Activated CD4-positive, CD25-positive, alpha-beta regulatory T cell treated with anti-CD3 and anti-CD28 coated beads, Interleukin-2, amount 50 U/mL, for 72 hours (primary cell): ENCODE measurements at regions not wholly inside any gene's neighbourhood (a gene's known extent, or its start where the extent isn't known, plus 50 kb on each side); places are given as distances from the start of the nearest gene placed in this dataset.

ENCODE experiments used
- DNase-seq: peaks from one replicate; pipeline ENCODE4 v3.0.0; 2021

GRCh38 chr4:10201381-10202223 is 85.0 kb upstream of the WDR1 start:
- no peak for DNase-seq

- no peak for DNase-seq
Observed at GRCh38 chr4:10200869-10201268, 84.3 kb upstream of the WDR1 start.

GRCh38 chr4:10198365-10198764 is 81.8 kb upstream of the WDR1 start:
- DNase-seq, result no peak

GRCh38 chr4:10197952-10198351 is 81.4 kb upstream of the WDR1 start:
- no peak for DNase-seq

- DNase-seq, result no peak
Observed at GRCh38 chr4:10196191-10196590, 79.6 kb upstream of the WDR1 start.

- DNase-seq, result no peak
Observed at GRCh38 chr4:10192331-10192730, 75.7 kb upstream of the WDR1 start.

GRCh38 chr4:10188400-10189004 is 71.9 kb upstream of the WDR1 start:
- no peak for DNase-seq

- DNase-seq, result no peak
Observed at GRCh38 chr4:10186228-10187214, 69.9 kb upstream of the WDR1 start.

GRCh38 chr4:10185518-10186227 is 69.1 kb upstream of the WDR1 start:
- DNase-seq, result no peak

- no peak for DNase-seq
Observed at GRCh38 chr4:10184501-10184938, 67.9 kb upstream of the WDR1 start.

- no peak for DNase-seq
Observed at GRCh38 chr4:10184041-10184440, 67.4 kb upstream of the WDR1 start.

- DNase-seq, result no peak
Observed at GRCh38 chr4:10183462-10183861, 66.9 kb upstream of the WDR1 start.

GRCh38 chr4:10182446-10183424 is 66.1 kb upstream of the WDR1 start:
- no peak for DNase-seq

GRCh38 chr4:10181745-10182445 is 65.3 kb upstream of the WDR1 start:
- DNase-seq, result no peak

GRCh38 chr4:10180927-10181744 is 64.5 kb upstream of the WDR1 start:
- peak; percentile 35 for DNase-seq

- no peak for DNase-seq
Observed at GRCh38 chr4:10180603-10180926, 64.0 kb upstream of the WDR1 start.

- no peak for DNase-seq
Observed at GRCh38 chr4:10179957-10180602, 63.5 kb upstream of the WDR1 start.

GRCh38 chr4:10178763-10179162 is 62.2 kb upstream of the WDR1 start:
- no peak for DNase-seq

- no peak for DNase-seq
Observed at GRCh38 chr4:10175626-10176025, 59.0 kb upstream of the WDR1 start.
